H9 (cell line): ENCODE measurements at regions not wholly inside any gene's neighbourhood (a gene's known extent, or its start where the extent isn't known, plus 50 kb on each side); places are given as distances from the start of the nearest gene placed in this dataset.

ENCODE experiments used
- DNase-seq: peaks from one replicate; pipeline ENCODE4 v3.0.0-alpha.2; 2017
- H2AFZ ChIP-seq: one replicate; pipeline ENCODE4 v1.6.1; 2013; ENCODE audit warnings: mild to moderate bottlenecking, low read length, control low read depth, moderate library complexity
- H2AK5ac ChIP-seq: 2 replicates; pipeline ENCODE4 v1.6.1; 2013; ENCODE audit warnings: low read length, control low read depth, mixed read lengths; ENCODE audit not compliant: insufficient read length
- H2BK120ac ChIP-seq: one replicate; pipeline ENCODE4 v1.6.1; 2013; ENCODE audit warnings: low read depth, mild to moderate bottlenecking, low read length, control low read depth, inconsistent platforms; ENCODE audit not compliant: poor library complexity, severe bottlenecking
- H2BK12ac ChIP-seq: 2 replicates; pipeline ENCODE4 v1.6.1; 2013; ENCODE audit warnings: low read length, control low read depth, mixed read lengths, low read depth; ENCODE audit not compliant: insufficient read length
- H2BK15ac ChIP-seq: 2 replicates; pipeline ENCODE4 v1.6.1; 2013; ENCODE audit warnings: low read depth, low read length, control low read depth
- H2BK20ac ChIP-seq: one replicate; pipeline ENCODE4 v1.6.1; 2013; ENCODE audit warnings: low read depth, mild to moderate bottlenecking, low read length, control low read depth, inconsistent platforms; ENCODE audit not compliant: poor library complexity, severe bottlenecking
- H2BK5ac ChIP-seq: 2 replicates; pipeline ENCODE4 v1.6.1; 2013; ENCODE audit warnings: low read length, control low read depth, mixed read lengths; ENCODE audit not compliant: insufficient read length
- H3K14ac ChIP-seq: 2 replicates; pipeline ENCODE4 v1.6.1; 2013; ENCODE audit warnings: low read length, control low read depth; ENCODE audit not compliant: insufficient read depth
- H3K18ac ChIP-seq: 2 replicates; pipeline ENCODE4 v1.6.1; 2013; ENCODE audit warnings: low read depth, mild to moderate bottlenecking, mixed read lengths, low read length, control low read depth; ENCODE audit not compliant: insufficient read length
- H3K23ac ChIP-seq: 2 replicates; pipeline ENCODE4 v1.6.1; 2013; ENCODE audit warnings: low read length, control low read depth, mixed read lengths, low read depth; ENCODE audit not compliant: insufficient read length
- H3K23me2 ChIP-seq: 2 replicates; pipeline ENCODE4 v1.6.1; 2013; ENCODE audit warnings: low read depth, mild to moderate bottlenecking, mixed read lengths, low read length, control low read depth; ENCODE audit not compliant: insufficient read length, poor library complexity, severe bottlenecking
- H3K27ac ChIP-seq: 2 replicates; pipeline ENCODE4 v1.5.1; 2013; ENCODE audit warnings: low read length, control low read depth, mixed read lengths, low read depth; ENCODE audit not compliant: insufficient read length
- H3K27me3 ChIP-seq: 2 replicates; pipeline ENCODE4 v1.6.1; 2013; ENCODE audit warnings: low read length, control low read depth, inconsistent platforms; ENCODE audit not compliant: insufficient read depth
- H3K4ac ChIP-seq: 2 replicates; pipeline ENCODE4 v1.6.1; 2013; ENCODE audit warnings: low read depth, mild to moderate bottlenecking, control low read depth, inconsistent platforms, low read length, moderate library complexity
- H3K4me1 ChIP-seq: 2 replicates; pipeline ENCODE4 v1.6.1; 2013; ENCODE audit warnings: low read length, control low read depth, inconsistent platforms; ENCODE audit not compliant: insufficient read depth
- H3K4me2 ChIP-seq: 2 replicates; pipeline ENCODE4 v1.6.1; 2013; ENCODE audit warnings: low read length, control low read depth, mixed read lengths; ENCODE audit not compliant: insufficient read length, insufficient read depth
- H3K56ac ChIP-seq: 2 replicates; pipeline ENCODE4 v1.6.1; 2013; ENCODE audit warnings: low read depth, mild to moderate bottlenecking, mixed read lengths, low read length, control low read depth; ENCODE audit not compliant: insufficient read length
- H3K79me1 ChIP-seq: 2 replicates; pipeline ENCODE4 v1.6.1; 2013; ENCODE audit warnings: low read depth, mild to moderate bottlenecking, moderate library complexity, low read length, control low read depth, inconsistent platforms; ENCODE audit not compliant: insufficient read depth, poor library complexity, severe bottlenecking
- H3K79me2 ChIP-seq: 2 replicates; pipeline ENCODE4 v1.6.1; 2013; ENCODE audit warnings: low read length, control low read depth, inconsistent platforms; ENCODE audit not compliant: insufficient read depth
- H3K9ac ChIP-seq: 2 replicates; pipeline ENCODE4 v1.6.1; 2013; ENCODE audit warnings: low read length, control low read depth, mixed read lengths; ENCODE audit not compliant: insufficient read length; ENCODE audit errors: extremely low read depth
- H3K9me3 ChIP-seq: one replicate; pipeline ENCODE4 v1.6.1; 2013; ENCODE audit warnings: low read depth, low read length, inconsistent platforms; ENCODE audit not compliant: control insufficient read depth
- H3T11ph ChIP-seq: one replicate; pipeline ENCODE4 v1.6.1; 2013; ENCODE audit warnings: mild to moderate bottlenecking, low read length, control low read depth, inconsistent platforms
- H4K20me1 ChIP-seq: one replicate; pipeline ENCODE4 v1.6.1; 2013; ENCODE audit not compliant: control insufficient read depth, insufficient read length, insufficient read depth
- H4K5ac ChIP-seq: 2 replicates; pipeline ENCODE4 v1.6.1; 2013; ENCODE audit warnings: low read depth, mild to moderate bottlenecking, mixed read lengths, low read length, control low read depth; ENCODE audit not compliant: insufficient read length
- H4K8ac ChIP-seq: replicated peaks from 2 replicates; pipeline ENCODE4 v1.6.1; 2013; ENCODE audit warnings: low read length, control low read depth, mixed read lengths, low read depth; ENCODE audit not compliant: insufficient read length
- H4K91ac ChIP-seq: 2 replicates; pipeline ENCODE4 v1.6.1; 2013; ENCODE audit warnings: low read depth, mild to moderate bottlenecking, moderate library complexity, mixed read lengths, low read length, control low read depth; ENCODE audit not compliant: insufficient read length
- H3K27ac Mint-ChIP-seq, 3 experiments: 2 replicates in 2 of 3; 3 replicates in 1 of 3; pipeline ENCODE4 v1.8.0; 2020 to 2021; ENCODE audit warnings: mixed read lengths in 3 of 3, mild to moderate bottlenecking in 1 of 3, moderate library complexity in 1 of 3
- H3K27me3 Mint-ChIP-seq: 2 replicates; pipeline ENCODE4 v1.8.0; 2021; ENCODE audit warnings: low read depth, mild to moderate bottlenecking, moderate library complexity, mixed read lengths
- H3K36me3 Mint-ChIP-seq, 3 experiments: 2 replicates in 2 of 3; 3 replicates in 1 of 3; pipeline ENCODE4 v1.8.0; 2020 to 2021; ENCODE audit warnings: low read depth in 3 of 3, mixed read lengths in 3 of 3; ENCODE audit not compliant: insufficient read depth in 1 of 3
- H3K4me1 Mint-ChIP-seq, 2 experiments: 2 replicates each; pipeline ENCODE4 v1.8.0; 2020; ENCODE audit warnings: mixed read lengths in 2 of 2
- H3K4me3 Mint-ChIP-seq, 2 experiments: 2 replicates in 1 of 2; 3 replicates in 1 of 2; pipeline ENCODE4 v1.8.0; 2020 to 2021; ENCODE audit warnings: mild to moderate bottlenecking in 2 of 2, mixed read lengths in 2 of 2, moderate library complexity in 1 of 2
- H3K9me3 Mint-ChIP-seq, 2 experiments: 2 replicates in 1 of 2; 3 replicates in 1 of 2; pipeline ENCODE4 v1.8.0; 2020; ENCODE audit warnings: mild to moderate bottlenecking in 2 of 2, mixed read lengths in 2 of 2, moderate library complexity in 1 of 2
- WGBS: extraction: QIAGEN DNeasy Blood & Tissue Kit; methylation state at CpG from one replicate; pipeline ENCODE4 v1.1.7; 2013; ENCODE audit warnings: missing lambda C conversion rate, low lambda C conversion rate, mixed read lengths; ENCODE audit not compliant: insufficient read length; ENCODE audit errors: extremely low coverage; 5-methylcytosine and 5-hydroxymethylcytosine counted together
- TF ChIP-seq, protein P1 (sequence below): fragments of 200-600 bp; sonication (generic); conservative IDR thresholded peaks from 3 replicates; pipeline ENCODE4 v1.8.0; 2021; ENCODE audit warnings: antibody characterized with exemption, mild to moderate bottlenecking

DNA sequence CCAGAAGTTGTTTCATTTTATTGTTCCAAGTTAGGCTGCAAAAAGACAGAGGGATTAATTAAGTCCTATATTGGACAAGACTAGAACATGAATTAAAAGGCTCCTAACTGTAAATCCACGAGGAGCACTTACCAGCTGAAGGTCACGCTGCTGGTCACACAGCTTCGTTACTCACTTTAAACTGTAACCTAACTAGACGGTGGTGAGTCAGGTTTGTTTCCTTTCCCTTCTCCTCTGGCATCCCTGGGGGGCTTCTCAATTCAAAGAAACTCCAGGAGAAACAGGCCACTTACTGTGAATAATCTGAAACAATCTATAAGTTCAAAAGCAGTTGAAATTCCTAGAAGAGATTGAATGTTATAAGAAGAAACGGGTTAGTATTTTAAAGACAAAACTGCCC is 331.4 kb downstream of the BCAT1 start:
- TF ChIP-seq, protein P1, sequence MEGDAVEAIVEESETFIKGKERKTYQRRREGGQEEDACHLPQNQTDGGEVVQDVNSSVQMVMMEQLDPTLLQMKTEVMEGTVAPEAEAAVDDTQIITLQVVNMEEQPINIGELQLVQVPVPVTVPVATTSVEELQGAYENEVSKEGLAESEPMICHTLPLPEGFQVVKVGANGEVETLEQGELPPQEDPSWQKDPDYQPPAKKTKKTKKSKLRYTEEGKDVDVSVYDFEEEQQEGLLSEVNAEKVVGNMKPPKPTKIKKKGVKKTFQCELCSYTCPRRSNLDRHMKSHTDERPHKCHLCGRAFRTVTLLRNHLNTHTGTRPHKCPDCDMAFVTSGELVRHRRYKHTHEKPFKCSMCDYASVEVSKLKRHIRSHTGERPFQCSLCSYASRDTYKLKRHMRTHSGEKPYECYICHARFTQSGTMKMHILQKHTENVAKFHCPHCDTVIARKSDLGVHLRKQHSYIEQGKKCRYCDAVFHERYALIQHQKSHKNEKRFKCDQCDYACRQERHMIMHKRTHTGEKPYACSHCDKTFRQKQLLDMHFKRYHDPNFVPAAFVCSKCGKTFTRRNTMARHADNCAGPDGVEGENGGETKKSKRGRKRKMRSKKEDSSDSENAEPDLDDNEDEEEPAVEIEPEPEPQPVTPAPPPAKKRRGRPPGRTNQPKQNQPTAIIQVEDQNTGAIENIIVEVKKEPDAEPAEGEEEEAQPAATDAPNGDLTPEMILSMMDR, result no peak
- Histone ChIP-seq H3K18ac (no peak overlapping the region), H4K5ac (no peak overlapping the region), H3K27me3 (no peaks in the 10 kb centered on the region), H3K79me1 (no peaks in the 10 kb centered on the region), H2AFZ (no peak overlapping the region), H4K8ac (no peak overlapping the region), H3K79me2 (no peaks in the 10 kb centered on the region), H3K23ac (no peak overlapping the region), H3K23me2 (no peaks in the 10 kb centered on the region), H3K9me3 (no peaks in the 10 kb centered on the region), H3T11ph (no peak overlapping the region), H4K91ac (no peak overlapping the region), H2BK12ac (no peak overlapping the region), H3K56ac (no peak overlapping the region), H3K9ac (no peak overlapping the region), H4K20me1 (no peaks in the 10 kb centered on the region), H3K4me1 (no peaks in the 10 kb centered on the region; the same call in 1 of the 2 replicates), H3K27ac (no peak overlapping the region), H2AK5ac (no peak overlapping the region), H3K4me2 (no peak overlapping the region), H2BK5ac (no peak overlapping the region), H3K14ac (no peak overlapping the region), H2BK120ac (no peak overlapping the region), H2BK15ac (no peak overlapping the region), H3K4ac (no peak overlapping the region), H2BK20ac (no peak overlapping the region)
- peaks cover 13 to 15% of the 10 kb centered on the region in 2 experiments for H3K4me1 Mint-ChIP-seq
- H3K36me3 Mint-ChIP-seq, result no peaks in the 10 kb centered on the region; a peak in 1 of 7 replicates
- DNase-seq, result no peak
- H3K27ac Mint-ChIP-seq, result no peak overlapping the region
- no peaks in the 10 kb centered on the region for H3K27me3 Mint-ChIP-seq
- H3K4me3 Mint-ChIP-seq, result no peak overlapping the region
- WGBS, result no CpG with 5 or more reads among the region's 5 CpGs
- H3K9me3 Mint-ChIP-seq, result peaks cover 5 to 6% of the 10 kb centered on the region in 2 experiments; a peak in 3 of 5 replicates
